AG04449 (cell line): ENCODE measurements at regions not wholly inside any gene's neighbourhood (a gene's known extent, or its start where the extent isn't known, plus 50 kb on each side); places are given as distances from the start of the nearest gene placed in this dataset.
"Not testable (repeated sequence)": the region's sequence is repeated elsewhere in the genome, so short reads cannot be mapped to it uniquely, and the experiment has no call there.

Source experiments
- CTCF ChIA-PET: fragments of 350-600 bp; formaldehyde crosslinking; extraction: SDS; loops from one replicate; lab custom pipeline; 2021; ENCODE audit warnings: antibody characterized with exemption; lab: Yijun Ruan, JAX
- POLR2A ChIA-PET: fragments of 400-600, 350-600 bp; formaldehyde crosslinking; extraction: SDS; loops from one replicate; lab custom pipeline; 2020; ENCODE audit warnings: antibody characterized with exemption, inconsistent platforms; lab: Yijun Ruan, JAX
- DNase-seq: peaks from one replicate; pipeline ENCODE4 v3.0.0-alpha.2; 2010; ENCODE audit warnings: low read depth, low spot score
- H3K4me3 ChIP-seq: 2 replicates; pipeline ENCODE4 v1.5.1; 2011; ENCODE audit warnings: low read depth, mild to moderate bottlenecking, control low read depth, low read length
- CTCF ChIP-seq: IDR thresholded peaks from one replicate; pipeline ENCODE4 v1.5.1; 2011; ENCODE audit warnings: mild to moderate bottlenecking, moderate library complexity, low read length, control low read depth, inconsistent platforms; ENCODE audit not compliant: insufficient read depth; ENCODE audit errors: missing control alignments

GRCh38 chr5:130397132-130397531 is 492.9 kb downstream of the CHSY3 start:
- no peak for DNase-seq
- ChIA-PET POLR2A (no interaction called here), CTCF (interaction anchor here (0.7 kb wide), 1 partner anchor 679 kb away, joined by 3 read pairs; no protein-coding TSS in a partner anchor)
- no peak for TF ChIP-seq CTCF
- no peak overlapping the region for H3K4me3 ChIP-seq

- POLR2A ChIA-PET, H3K4me3 ChIP-seq, CTCF ChIA-PET, DNase-seq: not testable (repeated sequence)
These were observed 487.5 kb downstream of the CHSY3 start for GRCh38 chr5:130391727-130392264.

- no peak overlapping the region for H3K4me3 ChIP-seq
- no peak for TF ChIP-seq CTCF
- ChIA-PET POLR2A (no interaction called here), CTCF (no interaction called here)
- no peak for DNase-seq
These were observed 481.9 kb downstream of the CHSY3 start for GRCh38 chr5:130386155-130386554.

GRCh38 chr5:130385656-130386055 is 481.4 kb downstream of the CHSY3 start:
- ChIA-PET CTCF (no interaction called here), POLR2A (no interaction called here)
- TF ChIP-seq CTCF, result no peak
- no peak for DNase-seq
- H3K4me3 ChIP-seq, result no peak overlapping the region

GRCh38 chr5:130365956-130366355 is 461.7 kb downstream of the CHSY3 start:
- ChIA-PET POLR2A (no interaction called here), CTCF (interaction anchor here (0.6 kb wide), 1 partner anchor 71 kb away, joined by 3 read pairs; no protein-coding TSS in a partner anchor)
- H3K4me3 ChIP-seq, result no peak overlapping the region
- DNase-seq, result no peak
- TF ChIP-seq CTCF, result no peak

- DNase-seq, result no peak
- ChIA-PET CTCF (no interaction called here), POLR2A (no interaction called here)
- TF ChIP-seq CTCF, result no peak
- H3K4me3 ChIP-seq, result no peak overlapping the region
These were observed 445.9 kb downstream of the CHSY3 start for GRCh38 chr5:130350131-130350530.

- ChIA-PET CTCF (interaction anchor here (0.8 kb wide), 1 partner anchor 14 kb away, joined by 3 read pairs; no protein-coding TSS in a partner anchor), POLR2A (no interaction called here)
- no peak overlapping the region for H3K4me3 ChIP-seq
- TF ChIP-seq CTCF, result no peak
- DNase-seq, result peak; percentile 50
These were observed 433.1 kb downstream of the CHSY3 start for GRCh38 chr5:130337179-130337888.
